CD14-positive monocyte (primary cell): ENCODE measurements at regions not wholly inside any gene's neighbourhood (a gene's known extent, or its start where the extent isn't known, plus 50 kb on each side); places are given as distances from the start of the nearest gene placed in this dataset.

Experiments
- DNase-seq, 3 donors: peaks; one replicate each; pipeline ENCODE4 v3.0.0-alpha.2; 2011 to 2022
- H2AFZ ChIP-seq: 2 replicates; pipeline ENCODE4 v1.6.0; 2012; ENCODE audit warnings: mild to moderate bottlenecking, low read depth, low read length, inconsistent platforms; ENCODE audit not compliant: insufficient read depth, poor library complexity, severe bottlenecking
- H3K27ac ChIP-seq, 2 donors: 1 replicate in 1 of 2; 2 replicates in 1 of 2; pipeline ENCODE4 v1.5.1; 2012 to 2013; ENCODE audit warnings: low read length in 2 of 2, control low read depth in 1 of 2, inconsistent platforms in 1 of 2, low read depth in 1 of 2, mild to moderate bottlenecking in 1 of 2
- H3K27me3 ChIP-seq, 2 donors: one replicate each; pipeline versions ENCODE4 v1.6.0 to v1.6.1; 2011 to 2013; ENCODE audit warnings: low read length in 2 of 2; ENCODE audit not compliant: control insufficient read depth in 2 of 2, insufficient read depth in 2 of 2
- H3K36me3 ChIP-seq, 2 donors: replicated peaks in 1 of 2; 1 replicate in 1 of 2; 2 replicates in 1 of 2; pipeline versions ENCODE4 v1.5.1 to v1.6.1; 2012 to 2013; ENCODE audit warnings: low read length in 2 of 2, control low read depth in 1 of 2, inconsistent platforms in 1 of 2, mild to moderate bottlenecking in 1 of 2; ENCODE audit not compliant: insufficient read depth in 2 of 2, control insufficient read depth in 1 of 2
- H3K4me1 ChIP-seq, 2 donors: 1 replicate in 1 of 2; 2 replicates in 1 of 2; pipeline versions ENCODE4 v1.5.1 to v1.6.1; 2012 to 2013; ENCODE audit warnings: low read length in 2 of 2, control low read depth in 1 of 2, inconsistent platforms in 1 of 2, mild to moderate bottlenecking in 1 of 2, moderate library complexity in 1 of 2; ENCODE audit not compliant: insufficient read depth in 2 of 2, control insufficient read depth in 1 of 2
- H3K4me2 ChIP-seq: replicated peaks from 2 replicates; pipeline ENCODE3; 2012; ENCODE audit warnings: low read length, moderate library complexity, mild to moderate bottlenecking; ENCODE audit not compliant: poor library complexity, severe bottlenecking; ENCODE audit errors: extremely low read depth
- H3K4me3 ChIP-seq, 3 experiments: fragments of 200-600 bp in 1 of 3; sonication (generic) in 1 of 3; replicated peaks in 1 of 3; 1 replicate in 2 of 3; 2 replicates in 1 of 3; pipeline ENCODE4 v1.5.1; 2011 to 2013; ENCODE audit warnings: low read length in 3 of 3, mild to moderate bottlenecking in 3 of 3, control low read depth in 2 of 3, low read depth in 2 of 3, inconsistent platforms in 1 of 3, moderate library complexity in 1 of 3
- H3K79me2 ChIP-seq: 2 replicates; pipeline ENCODE4 v1.6.0; 2012; ENCODE audit warnings: mild to moderate bottlenecking, control low read depth, inconsistent platforms, low read length, moderate library complexity; ENCODE audit not compliant: insufficient read depth
- H3K9ac ChIP-seq: 2 replicates; pipeline ENCODE4 v1.6.0; 2017; ENCODE audit warnings: low read length, mild to moderate bottlenecking; ENCODE audit not compliant: insufficient read depth, poor library complexity, severe bottlenecking
- H3K9me3 ChIP-seq, 2 donors: replicated peaks in 1 of 2; 1 replicate in 1 of 2; 2 replicates in 1 of 2; pipeline versions ENCODE4 v1.5.1 to v1.6.1; 2012 to 2013; ENCODE audit warnings: low read length in 2 of 2, control low read depth in 1 of 2; ENCODE audit not compliant: control insufficient read depth in 1 of 2, insufficient read depth in 1 of 2
- H4K20me1 ChIP-seq: 2 replicates; pipeline ENCODE4 v1.6.0; 2012; ENCODE audit warnings: mild to moderate bottlenecking, low read length, control low read depth, moderate library complexity; ENCODE audit not compliant: insufficient read depth
- H3K27ac Mint-ChIP-seq, 7 donors: one replicate each; pipeline ENCODE4 v1.8.0; 2020; ENCODE audit warnings: mild to moderate bottlenecking in 7 of 7, mixed read lengths in 7 of 7, moderate library complexity in 6 of 7, inconsistent platforms in 2 of 7
- H3K27me3 Mint-ChIP-seq, 3 donors: one replicate each; pipeline ENCODE4 v1.8.0; 2021 to 2022; ENCODE audit warnings: low read depth in 3 of 3, mild to moderate bottlenecking in 3 of 3, mixed read lengths in 3 of 3, moderate library complexity in 3 of 3, inconsistent platforms in 1 of 3
- H3K36me3 Mint-ChIP-seq, 2 donors: one replicate each; pipeline ENCODE4 v1.8.0; 2020; ENCODE audit warnings: mixed read lengths in 2 of 2, inconsistent platforms in 1 of 2, mild to moderate bottlenecking in 1 of 2
- H3K4me1 Mint-ChIP-seq: one replicate; pipeline ENCODE4 v1.8.0; 2020; ENCODE audit warnings: mild to moderate bottlenecking, mixed read lengths
- H3K4me3 Mint-ChIP-seq, 2 donors: one replicate each; pipeline ENCODE4 v1.8.0; 2020; ENCODE audit warnings: mild to moderate bottlenecking in 2 of 2, mixed read lengths in 2 of 2, moderate library complexity in 1 of 2
- H3K9me3 Mint-ChIP-seq, 7 donors: one replicate each; pipeline ENCODE4 v1.8.0; 2020 to 2022; ENCODE audit warnings: mixed read lengths in 7 of 7, mild to moderate bottlenecking in 6 of 7, moderate library complexity in 6 of 7, inconsistent platforms in 2 of 7
- WGBS: methylation state at CpG from one replicate; pipeline ENCODE4 v1.1.5; 2013; ENCODE audit warnings: missing lambda C conversion rate; ENCODE audit not compliant: insufficient coverage; 5-methylcytosine and 5-hydroxymethylcytosine counted together
- intact Hi-C, 2 donors: fragments of 100-400 bp; cut with micrococcal nuclease; formaldehyde crosslinking; loops; one replicate each; pipeline versions ENCODE4 v1.15.0 to v1.15.1; 2023
- TF ChIP-seq, protein P1 (sequence below): fragments of 200-600 bp; IDR thresholded peaks from one replicate; pipeline ENCODE4 v1.8.0; 2022; ENCODE audit warnings: antibody characterized with exemption, mild to moderate bottlenecking

DNA sequence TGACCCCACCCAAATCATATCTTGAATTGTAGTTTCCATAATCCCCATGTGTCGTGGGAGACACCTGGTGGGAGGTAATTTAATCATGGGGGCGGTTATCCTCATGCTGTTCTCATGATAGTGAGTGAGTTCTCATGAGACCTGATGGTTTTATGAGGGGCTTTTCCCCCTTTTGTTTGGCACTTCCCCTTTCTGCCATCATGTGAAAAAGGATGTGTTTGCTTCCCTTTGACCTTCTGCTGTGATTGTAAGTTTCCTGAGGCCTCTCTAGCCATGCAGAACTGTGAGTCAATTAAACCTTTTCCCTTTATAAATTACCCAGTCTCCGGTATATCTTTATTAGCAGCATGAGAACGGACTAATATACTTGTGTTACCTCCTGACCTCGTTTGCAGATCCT lies 156.6 kb upstream of the MTNR1B start:
- peaks cover 0 to 1% (median 0%) of the 10 kb centered on the region in 3 donors for H3K27me3 Mint-ChIP-seq
- Histone ChIP-seq H3K4me1 (no peaks in the 10 kb centered on the region), H3K36me3 (no peaks in the 10 kb centered on the region), H3K27me3 (no peaks in the 10 kb centered on the region), H3K27ac (no peak overlapping the region), H3K4me2 (no peak overlapping the region), H3K9me3 (peaks cover 0 to 3% of the 10 kb centered on the region in 2 donors), H4K20me1 (no peaks in the 10 kb centered on the region), H3K79me2 (no peaks in the 10 kb centered on the region), H2AFZ (no peak overlapping the region), H3K9ac (no peak overlapping the region), H3K4me3 (no peak overlapping the region)
- no peak for DNase-seq
- H3K4me3 Mint-ChIP-seq, result no peak overlapping the region
- TF ChIP-seq, protein P1, sequence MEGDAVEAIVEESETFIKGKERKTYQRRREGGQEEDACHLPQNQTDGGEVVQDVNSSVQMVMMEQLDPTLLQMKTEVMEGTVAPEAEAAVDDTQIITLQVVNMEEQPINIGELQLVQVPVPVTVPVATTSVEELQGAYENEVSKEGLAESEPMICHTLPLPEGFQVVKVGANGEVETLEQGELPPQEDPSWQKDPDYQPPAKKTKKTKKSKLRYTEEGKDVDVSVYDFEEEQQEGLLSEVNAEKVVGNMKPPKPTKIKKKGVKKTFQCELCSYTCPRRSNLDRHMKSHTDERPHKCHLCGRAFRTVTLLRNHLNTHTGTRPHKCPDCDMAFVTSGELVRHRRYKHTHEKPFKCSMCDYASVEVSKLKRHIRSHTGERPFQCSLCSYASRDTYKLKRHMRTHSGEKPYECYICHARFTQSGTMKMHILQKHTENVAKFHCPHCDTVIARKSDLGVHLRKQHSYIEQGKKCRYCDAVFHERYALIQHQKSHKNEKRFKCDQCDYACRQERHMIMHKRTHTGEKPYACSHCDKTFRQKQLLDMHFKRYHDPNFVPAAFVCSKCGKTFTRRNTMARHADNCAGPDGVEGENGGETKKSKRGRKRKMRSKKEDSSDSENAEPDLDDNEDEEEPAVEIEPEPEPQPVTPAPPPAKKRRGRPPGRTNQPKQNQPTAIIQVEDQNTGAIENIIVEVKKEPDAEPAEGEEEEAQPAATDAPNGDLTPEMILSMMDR, result no peak
- H3K4me1 Mint-ChIP-seq, result no peaks in the 10 kb centered on the region
- H3K9me3 Mint-ChIP-seq, result peaks cover 0 to 4% (median 0%) of the 10 kb centered on the region in 7 donors
- intact Hi-C loops, result no loop called here
- H3K36me3 Mint-ChIP-seq, result no peaks in the 10 kb centered on the region
- no peak overlapping the region for H3K27ac Mint-ChIP-seq
- WGBS, result 80% methylated on average over 1 of the region's 5 CpGs

DNA sequence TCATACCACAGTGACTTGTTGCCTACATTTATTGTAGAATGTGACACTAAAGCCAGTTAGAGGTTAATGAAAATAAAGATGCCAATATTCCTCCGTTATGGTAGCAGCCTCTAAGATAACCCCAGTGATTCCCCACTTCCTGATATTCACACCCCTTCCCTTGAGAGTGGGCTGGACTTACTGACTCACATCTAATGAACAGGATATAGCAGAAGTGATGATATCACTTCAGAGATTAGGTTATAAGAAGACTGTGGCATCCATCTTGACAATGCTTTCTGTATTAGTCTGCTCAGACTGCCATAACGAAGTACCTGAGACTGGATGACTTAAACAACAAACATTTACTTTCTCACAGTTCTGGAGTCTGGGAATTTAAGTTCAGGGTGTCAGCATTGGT lies 149.6 kb upstream of the MTNR1B start:
- no peak overlapping the region for H3K9ac ChIP-seq
- H4K20me1 ChIP-seq, result no peaks in the 10 kb centered on the region
- H3K36me3 ChIP-seq, result no peaks in the 10 kb centered on the region
- H3K27ac ChIP-seq, result no peak overlapping the region
- H3K9me3 ChIP-seq, result peaks cover 0 to 3% of the 10 kb centered on the region in 2 donors
- Mint-ChIP-seq H3K9me3 (peaks cover 0 to 8% (median 2%) of the 10 kb centered on the region in 7 donors), H3K4me1 (no peaks in the 10 kb centered on the region), H3K36me3 (no peaks in the 10 kb centered on the region), H3K27ac (no peak overlapping the region), H3K27me3 (peaks cover 0 to 1% (median 0%) of the 10 kb centered on the region in 3 donors), H3K4me3 (no peak overlapping the region)
- H3K4me2 ChIP-seq, result no peak overlapping the region
- intact Hi-C loops, result no loop called here
- no peaks in the 10 kb centered on the region for H3K79me2 ChIP-seq
- no peak overlapping the region for H3K4me3 ChIP-seq
- WGBS, result no CpG with 5 or more reads among the region's 2 CpGs
- H2AFZ ChIP-seq, result no peak overlapping the region
- H3K4me1 ChIP-seq, result no peaks in the 10 kb centered on the region
- TF ChIP-seq, protein P1, result no peak
- H3K27me3 ChIP-seq, result no peaks in the 10 kb centered on the region
- DNase-seq, result no peak
